ENCODE measurements at regions not wholly inside any gene's neighbourhood (a gene's known extent, or its start where the extent isn't known, plus 50 kb on each side); places are given as distances from the start of the nearest gene placed in this dataset.

GRCh38 chr4:116397714-116398113, 687.7 kb downstream of the TRAM1L1 start:
- no peak for FAIRE-seq

GRCh38 chr4:116397291-116397690, 688.1 kb downstream of the TRAM1L1 start:
- no peak for FAIRE-seq

- FAIRE-seq, result no peak
Measured at GRCh38 chr4:116395408-116395807, 690.0 kb downstream of the TRAM1L1 start.

- FAIRE-seq, result no peak
Measured at GRCh38 chr4:116391020-116391419, 694.4 kb downstream of the TRAM1L1 start.

GRCh38 chr4:116389139-116389538, 696.2 kb downstream of the TRAM1L1 start:
- FAIRE-seq, result no peak

GRCh38 chr4:116387937-116388474, 697.4 kb downstream of the TRAM1L1 start:
- no peak for FAIRE-seq

- no peak for FAIRE-seq
Measured at GRCh38 chr4:116386856-116387255, 698.5 kb downstream of the TRAM1L1 start.

GRCh38 chr4:116385583-116385982, 699.8 kb downstream of the TRAM1L1 start:
- no peak for FAIRE-seq

GRCh38 chr4:116374815-116375214, 710.6 kb downstream of the TRAM1L1 start:
- FAIRE-seq, result no peak

GRCh38 chr4:116362583-116362982, 722.8 kb downstream of the TRAM1L1 start:
- no peak for FAIRE-seq

GRCh38 chr4:116361790-116362189, 723.6 kb downstream of the TRAM1L1 start:
- no peak for FAIRE-seq

GRCh38 chr4:116358633-116359222, 726.6 kb downstream of the TRAM1L1 start:
- peak; percentile 46 for FAIRE-seq

- FAIRE-seq, result no peak
Measured at GRCh38 chr4:116357758-116358157, 727.6 kb downstream of the TRAM1L1 start.

- no peak for FAIRE-seq
Measured at GRCh38 chr4:116346750-116347149, 738.6 kb downstream of the TRAM1L1 start.

- no peak for FAIRE-seq
Measured at GRCh38 chr4:116343809-116344208, 741.6 kb downstream of the TRAM1L1 start.

GRCh38 chr4:116342143-116342542, 743.2 kb downstream of the TRAM1L1 start:
- FAIRE-seq, result no peak

- FAIRE-seq, result no peak
Measured at GRCh38 chr4:116332508-116332907, 752.9 kb downstream of the TRAM1L1 start.

- FAIRE-seq, result no peak
Measured at GRCh38 chr4:116328261-116328860, 757.0 kb downstream of the TRAM1L1 start.

- no peak for FAIRE-seq
Measured at GRCh38 chr4:116323606-116324005, 761.8 kb downstream of the TRAM1L1 start.

GRCh38 chr4:116321471-116321870, 763.9 kb downstream of the TRAM1L1 start:
- FAIRE-seq, result no peak

- no peak for FAIRE-seq
Measured at GRCh38 chr4:116320859-116321258, 764.5 kb downstream of the TRAM1L1 start.

- FAIRE-seq, result no peak
Measured at GRCh38 chr4:116303736-116304188, 781.6 kb downstream of the TRAM1L1 start.

GRCh38 chr4:116302990-116303735, 782.2 kb downstream of the TRAM1L1 start:
- FAIRE-seq, result no peak

GRCh38 chr4:116275006-116275405, 810.4 kb downstream of the TRAM1L1 start:
- no peak for FAIRE-seq
